Lung (tissue), 11 donors: ENCODE measurements at regions not wholly inside any gene's neighbourhood (a gene's known extent, or its start where the extent isn't known, plus 50 kb on each side); places are given as distances from the start of the nearest gene placed in this dataset.

Experiments
- ATAC-seq: fragments of 200-7000 bp; cut with Tn5 transposase; one replicate; pipeline ENCODE4 v1.9.1; 2020; ENCODE audit warnings: moderate number of reproducible peaks; ENCODE audit not compliant: insufficient read depth, low FRiP score
- DNase-seq, 3 donors: peaks; one replicate each; pipeline ENCODE4 v3.0.0-alpha.2; 2013 to 2017
- H3K27ac ChIP-seq, 2 donors: one replicate each; pipeline ENCODE4 v1.5.1; 2013; ENCODE audit warnings: mild to moderate bottlenecking in 2 of 2, moderate library complexity in 2 of 2, control low read depth in 1 of 2, inconsistent platforms in 1 of 2, low read depth in 1 of 2, low read length in 1 of 2
- H3K27me3 ChIP-seq, 3 donors: one replicate each; pipeline ENCODE4 v1.5.1; 2013; ENCODE audit warnings: low read length in 2 of 3; ENCODE audit not compliant: control insufficient read depth in 3 of 3, insufficient read depth in 3 of 3
- H3K36me3 ChIP-seq, 4 donors: one replicate each; pipeline ENCODE4 v1.5.1; 2013; ENCODE audit warnings: low read length in 4 of 4, mild to moderate bottlenecking in 1 of 4, moderate library complexity in 1 of 4; ENCODE audit not compliant: control insufficient read depth in 4 of 4, insufficient read depth in 4 of 4
- H3K4me1 ChIP-seq, 5 donors: one replicate each; pipeline ENCODE4 v1.5.1; 2013; ENCODE audit warnings: low read length in 5 of 5, mild to moderate bottlenecking in 2 of 5, moderate library complexity in 1 of 5; ENCODE audit not compliant: control insufficient read depth in 5 of 5, insufficient read depth in 5 of 5
- H3K4me3 ChIP-seq: one replicate; pipeline ENCODE4 v1.5.1; 2013; ENCODE audit warnings: mild to moderate bottlenecking, control low read depth, moderate library complexity
- H3K9ac ChIP-seq, 2 donors: one replicate each; pipeline ENCODE4 v1.5.1; 2013; ENCODE audit warnings: low read length in 2 of 2, control low read depth in 1 of 2; ENCODE audit not compliant: insufficient read depth in 1 of 2
- H3K9me3 ChIP-seq, 4 donors: one replicate each; pipeline ENCODE4 v1.5.1; 2013; ENCODE audit warnings: low read length in 3 of 4, mild to moderate bottlenecking in 1 of 4, moderate library complexity in 1 of 4; ENCODE audit not compliant: control insufficient read depth in 4 of 4, insufficient read depth in 3 of 4
- WGBS, 2 donors: extraction: QIAGEN DNeasy Blood & Tissue Kit; methylation state at CpG; one replicate each; pipeline ENCODE4 v1.1.7; 2013; 5-methylcytosine and 5-hydroxymethylcytosine counted together
- TF ChIP-seq, protein P1 (sequence below): IDR thresholded peaks from 2 replicates; pipeline ENCODE4 v1.5.1; 2012; ENCODE audit warnings: mild to moderate bottlenecking; ENCODE audit errors: control extremely low read depth, extremely low read depth
- donor health status: control.
- donor health status: control.
- donor health status: Bipolar disorder and iron deficiency.
- donor health status: healthy.
- donor health status: DM: yes; HTN: yes; CAD: no.

DNA sequence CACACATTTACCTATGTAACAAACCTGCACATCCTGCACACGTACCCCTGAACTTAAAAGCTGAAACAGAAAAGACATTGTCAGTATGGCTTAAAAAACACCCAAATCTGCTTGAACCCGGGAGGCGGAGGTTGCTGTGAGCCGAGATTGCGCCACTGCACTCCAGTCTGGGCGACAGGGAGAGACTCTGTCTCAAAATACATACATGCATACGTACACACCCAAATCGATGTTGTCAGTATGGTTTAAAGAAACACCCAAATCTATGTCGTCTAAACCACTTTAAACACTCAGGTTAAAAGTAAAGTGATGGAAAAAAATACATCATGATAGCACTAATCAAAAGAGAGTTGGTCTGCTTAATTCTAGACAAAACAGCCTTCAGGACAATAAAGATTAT, 257.5 kb downstream of the RPRM start:
- Histone ChIP-seq H3K9ac (no peak overlapping the region), H3K27me3 (no peaks in the 10 kb centered on the region), H3K4me1 (no peaks in the 10 kb centered on the region), H3K36me3 (no peaks in the 10 kb centered on the region), H3K9me3 (peaks cover 0 to 6% (median 0%) of the 10 kb centered on the region in 4 donors), H3K4me3 (no peak overlapping the region), H3K27ac (no peak overlapping the region)
- WGBS, 2 donors: 86 to 88% methylated on average over 9 of the region's 9 CpGs
- no peak for DNase-seq
- ATAC-seq: no peak
- TF ChIP-seq, protein P1, sequence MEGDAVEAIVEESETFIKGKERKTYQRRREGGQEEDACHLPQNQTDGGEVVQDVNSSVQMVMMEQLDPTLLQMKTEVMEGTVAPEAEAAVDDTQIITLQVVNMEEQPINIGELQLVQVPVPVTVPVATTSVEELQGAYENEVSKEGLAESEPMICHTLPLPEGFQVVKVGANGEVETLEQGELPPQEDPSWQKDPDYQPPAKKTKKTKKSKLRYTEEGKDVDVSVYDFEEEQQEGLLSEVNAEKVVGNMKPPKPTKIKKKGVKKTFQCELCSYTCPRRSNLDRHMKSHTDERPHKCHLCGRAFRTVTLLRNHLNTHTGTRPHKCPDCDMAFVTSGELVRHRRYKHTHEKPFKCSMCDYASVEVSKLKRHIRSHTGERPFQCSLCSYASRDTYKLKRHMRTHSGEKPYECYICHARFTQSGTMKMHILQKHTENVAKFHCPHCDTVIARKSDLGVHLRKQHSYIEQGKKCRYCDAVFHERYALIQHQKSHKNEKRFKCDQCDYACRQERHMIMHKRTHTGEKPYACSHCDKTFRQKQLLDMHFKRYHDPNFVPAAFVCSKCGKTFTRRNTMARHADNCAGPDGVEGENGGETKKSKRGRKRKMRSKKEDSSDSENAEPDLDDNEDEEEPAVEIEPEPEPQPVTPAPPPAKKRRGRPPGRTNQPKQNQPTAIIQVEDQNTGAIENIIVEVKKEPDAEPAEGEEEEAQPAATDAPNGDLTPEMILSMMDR: no peak

DNA sequence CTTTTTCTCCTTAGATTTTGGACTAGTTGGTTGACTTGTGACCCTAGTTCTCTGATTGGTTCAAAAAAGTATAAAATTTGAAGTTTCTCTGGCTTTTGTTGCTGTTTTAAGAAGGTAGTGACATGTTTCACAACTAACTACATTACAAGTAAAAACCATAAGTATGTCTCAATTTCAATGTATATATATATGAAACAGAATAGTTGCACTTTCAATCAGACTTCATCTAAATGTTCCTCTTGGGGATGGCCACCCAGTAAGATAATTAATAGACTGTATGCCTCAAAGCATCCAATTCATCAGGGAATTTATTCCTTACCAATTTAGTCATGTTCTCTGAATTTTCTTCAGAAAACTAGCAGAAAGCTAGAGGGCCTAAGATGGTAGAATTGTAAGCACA, 259.7 kb downstream of the RPRM start:
- H3K4me3 ChIP-seq: no peak overlapping the region
- no peak for ATAC-seq
- TF ChIP-seq, protein P1: no peak
- peaks cover 0 to 6% (median 2%) of the 10 kb centered on the region in 4 donors for H3K9me3 ChIP-seq
- DNase-seq: no peak
- H3K4me1 ChIP-seq: no peaks in the 10 kb centered on the region
- no peaks in the 10 kb centered on the region for H3K36me3 ChIP-seq
- H3K27me3 ChIP-seq: no peaks in the 10 kb centered on the region
- H3K9ac ChIP-seq: no peak overlapping the region
- no peak overlapping the region for H3K27ac ChIP-seq

DNA sequence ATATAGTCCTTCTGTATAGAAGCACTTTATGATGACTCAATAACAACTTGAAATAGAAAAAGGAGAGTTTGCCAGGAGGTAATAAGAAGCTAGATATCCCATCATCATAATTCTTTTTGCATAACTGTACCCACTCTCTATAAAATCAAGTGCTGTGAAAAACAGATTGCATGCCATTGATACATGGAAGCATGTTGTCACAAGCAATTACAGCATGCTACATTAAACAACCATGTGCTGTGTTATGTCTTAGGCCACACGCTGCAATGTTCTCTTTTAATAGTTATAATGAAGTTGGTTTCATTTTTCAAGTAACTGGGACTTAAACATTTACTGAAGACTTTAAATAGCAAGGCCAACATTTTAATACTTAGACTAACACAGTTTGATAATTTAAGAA, 264.2 kb downstream of the RPRM start:
- WGBS, 2 donors: 70 to 71% methylated on average over 1 of the region's 1 CpG
- H3K4me3 ChIP-seq: no peak overlapping the region
- ATAC-seq (no peak), DNase-seq (no peak)
- H3K27me3 ChIP-seq: no peaks in the 10 kb centered on the region
- no peak overlapping the region for H3K9ac ChIP-seq
- no peaks in the 10 kb centered on the region for H3K36me3 ChIP-seq
- H3K27ac ChIP-seq: no peak overlapping the region
- H3K9me3 ChIP-seq: peaks cover 0 to 4% (median 0%) of the 10 kb centered on the region in 4 donors
- no peaks in the 10 kb centered on the region for H3K4me1 ChIP-seq
- TF ChIP-seq, protein P1: no peak

DNA sequence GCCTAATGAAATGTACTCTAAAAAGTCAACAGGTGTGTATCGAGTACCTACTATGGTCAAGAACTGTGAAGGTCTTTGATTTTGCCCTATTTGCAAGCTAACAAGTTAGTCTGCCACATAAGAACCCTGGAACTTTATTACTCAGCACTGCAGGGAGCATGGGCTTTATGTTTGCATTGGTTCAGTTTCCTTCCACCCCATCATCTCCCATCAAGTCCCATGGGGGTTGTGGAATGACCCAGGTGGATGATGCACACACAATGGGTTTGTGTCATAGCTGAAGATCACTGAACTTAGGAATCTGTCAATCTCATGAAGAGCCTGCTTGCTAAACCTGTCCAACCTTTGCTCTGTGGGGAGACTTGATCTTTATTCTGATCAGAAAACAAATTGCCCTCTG, 265.5 kb downstream of the RPRM start:
- H3K4me1 ChIP-seq: no peaks in the 10 kb centered on the region
- no peaks in the 10 kb centered on the region for H3K27me3 ChIP-seq
- no peaks in the 10 kb centered on the region for H3K36me3 ChIP-seq
- ATAC-seq (no peak), DNase-seq (no peak)
- H3K9me3 ChIP-seq: peaks cover 0 to 4% (median 0%) of the 10 kb centered on the region in 4 donors
- H3K9ac ChIP-seq: no peak overlapping the region
- no peak overlapping the region for H3K27ac ChIP-seq
- 66 to 81% methylated on average over 1 of the region's 1 CpG for WGBS, 2 donors
- TF ChIP-seq, protein P1: no peak
- no peak overlapping the region for H3K4me3 ChIP-seq
